ENCODE measurements at regions not wholly inside any gene's neighbourhood (a gene's known extent, or its start where the extent isn't known, plus 50 kb on each side); places are given as distances from the start of the nearest gene placed in this dataset.

DNA sequence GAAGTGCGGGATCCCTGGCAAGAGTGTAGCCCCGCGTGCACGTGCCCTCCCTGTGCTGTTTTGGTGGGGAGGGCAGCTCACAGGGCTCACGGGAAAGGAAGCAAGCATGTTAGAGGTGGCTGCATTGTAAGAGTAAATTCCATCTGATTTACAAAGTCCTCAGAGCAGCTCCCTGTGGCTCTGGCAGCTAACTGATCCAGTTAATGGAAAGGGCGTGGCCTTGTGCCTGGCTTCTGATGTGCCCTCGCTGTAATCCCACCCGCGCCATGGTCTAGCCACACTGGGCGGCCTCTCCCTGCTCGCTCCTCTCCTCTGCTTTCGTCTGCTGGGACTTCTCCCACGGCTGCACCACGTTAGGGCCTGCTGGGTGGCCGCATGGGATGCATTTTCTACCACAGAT is 258.5 kb downstream of the FGF9 start:
- intact Hi-C loops (cut with DNase I; ENCODE audit: low total_unique reads), result no loop called here
- Histone ChIP-seq H3K27ac (no peak overlapping the region), H3K4me3 (no peak overlapping the region), H3K4me1 (no peaks in the 10 kb centered on the region), H3K9me3 (no peaks in the 10 kb centered on the region), H3K36me3 (no peaks in the 10 kb centered on the region), H3K27me3 (no peaks in the 10 kb centered on the region)
- no peak for DNase-seq (ENCODE audit: low spot score in 2 of 2)
- TF ChIP-seq, protein P1, sequence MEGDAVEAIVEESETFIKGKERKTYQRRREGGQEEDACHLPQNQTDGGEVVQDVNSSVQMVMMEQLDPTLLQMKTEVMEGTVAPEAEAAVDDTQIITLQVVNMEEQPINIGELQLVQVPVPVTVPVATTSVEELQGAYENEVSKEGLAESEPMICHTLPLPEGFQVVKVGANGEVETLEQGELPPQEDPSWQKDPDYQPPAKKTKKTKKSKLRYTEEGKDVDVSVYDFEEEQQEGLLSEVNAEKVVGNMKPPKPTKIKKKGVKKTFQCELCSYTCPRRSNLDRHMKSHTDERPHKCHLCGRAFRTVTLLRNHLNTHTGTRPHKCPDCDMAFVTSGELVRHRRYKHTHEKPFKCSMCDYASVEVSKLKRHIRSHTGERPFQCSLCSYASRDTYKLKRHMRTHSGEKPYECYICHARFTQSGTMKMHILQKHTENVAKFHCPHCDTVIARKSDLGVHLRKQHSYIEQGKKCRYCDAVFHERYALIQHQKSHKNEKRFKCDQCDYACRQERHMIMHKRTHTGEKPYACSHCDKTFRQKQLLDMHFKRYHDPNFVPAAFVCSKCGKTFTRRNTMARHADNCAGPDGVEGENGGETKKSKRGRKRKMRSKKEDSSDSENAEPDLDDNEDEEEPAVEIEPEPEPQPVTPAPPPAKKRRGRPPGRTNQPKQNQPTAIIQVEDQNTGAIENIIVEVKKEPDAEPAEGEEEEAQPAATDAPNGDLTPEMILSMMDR (IDR thresholded peaks at IDR 0.05), result no peak
- TF ChIP-seq POLR2A (IDR thresholded peaks at IDR 0.05) (no peak), POLR2AphosphoS5 (IDR thresholded peaks at IDR 0.05) (no peak)

DNA sequence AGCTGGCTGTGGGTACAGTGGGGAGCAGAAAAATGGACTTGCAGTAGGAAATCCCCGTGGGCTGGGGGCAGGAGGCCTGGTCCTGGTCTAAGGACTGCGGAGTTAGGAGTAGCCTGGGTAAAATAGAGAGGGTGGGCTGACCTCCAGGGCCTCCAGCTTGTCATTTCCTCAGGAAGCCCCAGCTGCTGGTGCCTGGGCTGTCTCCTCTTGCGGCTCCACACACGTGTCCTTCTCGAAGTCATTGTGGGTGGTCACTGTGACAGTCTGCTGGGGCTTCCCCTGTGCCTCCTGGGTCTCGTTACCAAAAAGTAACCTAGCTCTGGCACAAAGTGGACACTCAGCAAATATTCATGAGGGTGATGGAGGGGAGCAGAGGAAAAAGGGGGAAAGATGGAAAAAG is 259.7 kb downstream of the FGF9 start:
- no peak overlapping the region for H3K27ac ChIP-seq
- no peaks in the 10 kb centered on the region for H3K4me1 ChIP-seq
- TF ChIP-seq POLR2A (IDR thresholded peaks at IDR 0.05) (no peak), POLR2AphosphoS5 (IDR thresholded peaks at IDR 0.05) (no peak)
- TF ChIP-seq, protein P1 (IDR thresholded peaks at IDR 0.05), result no peak
- intact Hi-C loops (cut with DNase I; ENCODE audit: low total_unique reads), result no loop called here
- H3K36me3 ChIP-seq, result no peaks in the 10 kb centered on the region
- DNase-seq (ENCODE audit: low spot score in 2 of 2), result no peak
- H3K4me3 ChIP-seq, result no peak overlapping the region
- no peaks in the 10 kb centered on the region for H3K27me3 ChIP-seq
- H3K9me3 ChIP-seq, result no peaks in the 10 kb centered on the region

DNA sequence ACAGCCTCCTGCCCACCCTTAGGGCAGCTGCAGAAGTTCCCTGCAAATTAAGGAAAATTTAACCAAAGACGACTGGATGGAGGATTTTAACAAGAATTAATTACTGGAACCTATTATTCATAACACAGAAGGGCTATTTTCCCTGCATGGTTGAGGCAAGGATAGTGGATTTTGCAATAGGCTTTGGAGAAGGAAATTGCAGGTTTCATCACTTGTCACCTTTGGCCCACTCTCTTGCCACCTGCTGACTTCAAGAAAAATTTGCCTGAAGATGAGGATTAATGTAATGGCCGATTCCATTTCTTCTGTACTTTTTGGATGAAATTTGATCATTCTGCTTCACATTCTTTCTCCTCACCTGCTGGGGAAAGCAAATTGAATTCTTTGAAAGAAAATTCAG is 261.7 kb downstream of the FGF9 start:
- Histone ChIP-seq H3K36me3 (no peaks in the 10 kb centered on the region), H3K4me1 (no peaks in the 10 kb centered on the region), H3K9me3 (no peaks in the 10 kb centered on the region), H3K27ac (peak overlapping the region in 1 of 2 donors; percentile 0), H3K4me3 (no peak overlapping the region), H3K27me3 (no peaks in the 10 kb centered on the region)
- TF ChIP-seq POLR2AphosphoS5 (IDR thresholded peaks at IDR 0.05) (no peak), POLR2A (IDR thresholded peaks at IDR 0.05) (no peak)
- TF ChIP-seq, protein P1 (IDR thresholded peaks at IDR 0.05), result no peak
- DNase-seq (ENCODE audit: low spot score in 2 of 2), result no peak
- intact Hi-C loops (cut with DNase I; ENCODE audit: low total_unique reads), result no loop called here

DNA sequence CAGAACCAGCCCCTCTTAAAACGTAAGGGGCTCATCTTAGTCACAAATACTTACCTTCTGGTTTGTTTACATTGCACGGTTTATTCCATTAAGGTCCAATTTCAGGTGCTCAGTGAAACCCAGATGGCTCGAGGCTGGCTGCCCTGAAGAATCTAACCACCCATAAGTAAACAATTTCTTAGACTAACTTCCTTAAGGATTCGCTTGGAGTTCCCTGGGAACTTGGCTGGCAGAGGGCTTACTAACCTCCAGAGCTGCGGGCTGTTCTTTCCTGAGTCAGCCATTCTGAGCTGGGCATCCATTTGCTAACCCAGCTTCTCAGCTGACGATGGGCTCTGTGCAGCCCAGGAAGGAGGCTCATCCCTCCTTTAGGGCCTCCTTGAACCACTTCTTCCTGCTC is 262.1 kb downstream of the FGF9 start:
- peak overlapping the region in 1 of 2 donors; percentile 0 for H3K27ac ChIP-seq
- H3K4me3 ChIP-seq, result no peak overlapping the region
- H3K27me3 ChIP-seq, result no peaks in the 10 kb centered on the region
- no peaks in the 10 kb centered on the region for H3K36me3 ChIP-seq
- intact Hi-C loops (cut with DNase I; ENCODE audit: low total_unique reads), result no loop called here
- no peak for DNase-seq (ENCODE audit: low spot score in 2 of 2)
- no peaks in the 10 kb centered on the region for H3K4me1 ChIP-seq
- H3K9me3 ChIP-seq, result no peaks in the 10 kb centered on the region
- TF ChIP-seq POLR2A (IDR thresholded peaks at IDR 0.05), result no peak
- TF ChIP-seq POLR2AphosphoS5 (IDR thresholded peaks at IDR 0.05), result no peak
- TF ChIP-seq, protein P1 (IDR thresholded peaks at IDR 0.05), result no peak

DNA sequence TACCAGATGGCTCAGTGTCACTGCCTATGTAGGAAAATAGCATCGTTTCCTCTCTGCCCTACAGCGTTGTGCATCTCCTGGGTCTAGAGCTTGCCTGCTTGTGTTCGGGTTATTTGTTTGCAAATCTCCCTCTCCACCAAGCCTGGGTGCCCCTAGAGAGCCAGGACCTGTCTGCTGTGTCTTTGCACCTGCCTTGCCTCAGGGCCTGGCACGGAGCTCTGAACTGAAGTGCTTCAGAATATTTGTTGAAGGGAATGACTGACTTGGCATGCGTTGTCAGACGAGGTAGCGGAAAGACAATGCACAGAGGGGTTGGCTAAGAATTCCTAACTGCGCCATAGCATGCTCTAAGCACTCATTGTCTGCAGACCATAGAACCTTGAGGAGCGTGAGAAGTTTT is 263.4 kb downstream of the FGF9 start:
- H3K4me1 ChIP-seq, result no peaks in the 10 kb centered on the region
- no peaks in the 10 kb centered on the region for H3K9me3 ChIP-seq
- no peak overlapping the region for H3K4me3 ChIP-seq
- H3K36me3 ChIP-seq, result no peaks in the 10 kb centered on the region
- TF ChIP-seq POLR2AphosphoS5 (IDR thresholded peaks at IDR 0.05) (no peak), POLR2A (IDR thresholded peaks at IDR 0.05) (no peak)
- TF ChIP-seq, protein P1 (IDR thresholded peaks at IDR 0.05), result no peak
- H3K27ac ChIP-seq, result no peak overlapping the region
- intact Hi-C loops (cut with DNase I; ENCODE audit: low total_unique reads), result no loop called here
- peak in 1 of 2 donors; percentile 24 for DNase-seq (ENCODE audit: low spot score in 2 of 2)
- H3K27me3 ChIP-seq, result no peaks in the 10 kb centered on the region
